Gastrocnemius medialis (tissue), 4 donors: ENCODE measurements at regions not wholly inside any gene's neighbourhood (a gene's known extent, or its start where the extent isn't known, plus 50 kb on each side); places are given as distances from the start of the nearest gene placed in this dataset.

Experiments used
- ATAC-seq, 2 donors: fragments of 150-250 bp; one replicate each; pipeline ENCODE4 v1.9.1; 2016
- DNase-seq, 2 donors: peaks; one replicate each; pipeline ENCODE4 v3.0.0-alpha.2; 2019
- H3K27ac ChIP-seq, 4 donors: fragments of 200-600 bp; sonication (generic); 1 replicate in 1 of 4; 2 replicates in 3 of 4; pipeline ENCODE4 v1.5.1; 2016 to 2018; ENCODE audit warnings: mild to moderate bottlenecking in 2 of 4, moderate library complexity in 1 of 4
- H3K27me3 ChIP-seq, 3 donors: fragments of 200-600 bp; sonication (generic) in 2 of 3; 1 replicate in 1 of 3; 2 replicates in 2 of 3; pipeline versions ENCODE4 v1.5.1 to v1.6.0; 2016 to 2019; ENCODE audit warnings: mild to moderate bottlenecking in 1 of 3, moderate library complexity in 1 of 3
- H3K36me3 ChIP-seq, 2 donors: fragments of 200-600 bp; sonication (generic) in 1 of 2; one replicate each; pipeline ENCODE4 v1.5.1; 2017 to 2018
- H3K4me1 ChIP-seq, 2 donors: fragments of 200-600 bp; sonication (generic) in 1 of 2; one replicate each; pipeline ENCODE4 v1.5.1; 2016 to 2017; ENCODE audit warnings: mild to moderate bottlenecking in 2 of 2
- H3K4me3 ChIP-seq, 4 donors: fragments of 200-600 bp; sonication (generic) in 3 of 4; 1 replicate in 1 of 4; 2 replicates in 3 of 4; pipeline ENCODE4 v1.5.1; 2016 to 2019; ENCODE audit warnings: mild to moderate bottlenecking in 2 of 4
- H3K9me3 ChIP-seq, 3 donors: fragments of 200-600 bp; sonication (generic) in 2 of 3; 1 replicate in 1 of 3; 2 replicates in 2 of 3; pipeline ENCODE4 v1.5.1; 2016 to 2019
- CTCF ChIP-seq, 5 experiments: fragments of 450-650 bp in 3 of 5; fragments of 200-600 bp in 2 of 5; sonication (generic) in 2 of 5; IDR thresholded peaks in 4 of 5; conservative IDR thresholded peaks in 1 of 5; 1 replicate in 4 of 5; 2 replicates in 1 of 5; pipeline ENCODE4 v1.5.1; 2016 to 2019; ENCODE audit warnings: antibody characterized with exemption in 5 of 5, mild to moderate bottlenecking in 3 of 5, moderate library complexity in 3 of 5
- POLR2A ChIP-seq, 2 donors: fragments of 450-650 bp; IDR thresholded peaks; one replicate each; pipeline ENCODE4 v1.6.1; 2017; ENCODE audit warnings: antibody characterized with exemption in 2 of 2, mild to moderate bottlenecking in 2 of 2, moderate library complexity in 2 of 2
- in situ Hi-C, 4 donors: fragments of 200-750 bp; cut with MboI; loops; one replicate each; pipeline versions ENCODE4 v1.15.0 to v1.8.0; 2017; ENCODE audit warnings: low sequenced_read_pairs in 4 of 4
- intact Hi-C: fragments of 100-400 bp; cut with DNase I; formaldehyde crosslinking; loops from one replicate; pipeline ENCODE4 v1.15.1; 2023; ENCODE audit warnings: low total_unique reads

GRCh38 chr2:47307066-47307465, 62.0 kb upstream of the EPCAM start:
- DNase-seq = no peak
- Histone ChIP-seq H3K27ac (no peak overlapping the region), H3K4me1 (peaks cover 15 to 19% of the 10 kb centered on the region in 2 donors), H3K27me3 (no peaks in the 10 kb centered on the region), H3K9me3 (no peaks in the 10 kb centered on the region), H3K36me3 (no peaks in the 10 kb centered on the region), H3K4me3 (no peak overlapping the region)
- in situ Hi-C loops = no loop called here
- ATAC-seq = no peak
- TF ChIP-seq CTCF (IDR thresholded peaks at IDR 0.05 in 4 of 5, conservative IDR thresholded peaks at IDR 0.05 in 1 of 5) (no peak), POLR2A (IDR thresholded peaks at IDR 0.05) (no peak)
- intact Hi-C loops = loop anchor here (10.0 kb wide), 2 partner anchors 292 to 392 kb away; partner anchors contain the start of gene MCFD2

- Histone ChIP-seq H3K36me3 (no peaks in the 10 kb centered on the region), H3K27me3 (no peaks in the 10 kb centered on the region), H3K4me3 (no peak overlapping the region), H3K4me1 (peaks cover 24 to 31% of the 10 kb centered on the region in 2 donors), H3K9me3 (no peaks in the 10 kb centered on the region), H3K27ac (peak overlapping the region in 1 of 4 donors; percentile 24)
- TF ChIP-seq POLR2A (IDR thresholded peaks at IDR 0.05) (no peak), CTCF (IDR thresholded peaks at IDR 0.05 in 4 of 5, conservative IDR thresholded peaks at IDR 0.05 in 1 of 5) (no peak)
- intact Hi-C loops (loop anchor here (5.0 to 10.0 kb wide), 3 partner anchors 77 to 390 kb away; partner anchors contain the start of gene MCFD2), in situ Hi-C loops (no loop called here)
- no peak for ATAC-seq
- no peak for DNase-seq
Observed at GRCh38 chr2:47304654-47305053, 64.5 kb upstream of the EPCAM start.

- intact Hi-C loops = loop anchor here (5.0 to 10.0 kb wide), 3 partner anchors 76 to 389 kb away; partner anchors contain the start of gene MCFD2
- no peak overlapping the region for H3K4me3 ChIP-seq
- H3K27ac ChIP-seq = peak overlapping the region; percentile 24 to 79 (median 76)
- no peak for DNase-seq
- no peak for ATAC-seq
- H3K9me3 ChIP-seq = no peaks in the 10 kb centered on the region
- in situ Hi-C loops = no loop called here
- peaks cover 24 to 36% of the 10 kb centered on the region in 2 donors for H3K4me1 ChIP-seq
- TF ChIP-seq CTCF (IDR thresholded peaks at IDR 0.05 in 4 of 5, conservative IDR thresholded peaks at IDR 0.05 in 1 of 5) (no peak), POLR2A (IDR thresholded peaks at IDR 0.05) (no peak)
- no peaks in the 10 kb centered on the region for H3K27me3 ChIP-seq
- no peaks in the 10 kb centered on the region for H3K36me3 ChIP-seq
Observed at GRCh38 chr2:47303341-47304148, 65.6 kb upstream of the EPCAM start.

- Histone ChIP-seq H3K4me1 (peaks cover 24 to 36% of the 10 kb centered on the region in 2 donors), H3K36me3 (no peaks in the 10 kb centered on the region), H3K27me3 (no peaks in the 10 kb centered on the region), H3K4me3 (no peak overlapping the region), H3K9me3 (no peaks in the 10 kb centered on the region), H3K27ac (peak overlapping the region; percentile 74 to 79 (median 79))
- DNase-seq = peak in 1 of 2 donors; percentile 50
- in situ Hi-C loops = no loop called here
- no peak for TF ChIP-seq POLR2A (IDR thresholded peaks at IDR 0.05)
- no peak for TF ChIP-seq CTCF (IDR thresholded peaks at IDR 0.05 in 4 of 5, conservative IDR thresholded peaks at IDR 0.05 in 1 of 5)
- ATAC-seq = peak in 1 of 2 donors; percentile 32
- intact Hi-C loops = loop anchor here (5.0 to 10.0 kb wide), 3 partner anchors 75 to 388 kb away; partner anchors contain the start of gene MCFD2
Observed at GRCh38 chr2:47302308-47302707, 66.8 kb upstream of the EPCAM start.
